ENCODE measurements at regions not wholly inside any gene's neighbourhood (a gene's known extent, or its start where the extent isn't known, plus 50 kb on each side); places are given as distances from the start of the nearest gene placed in this dataset.
"Not testable (repeated sequence)": the region's sequence is repeated elsewhere in the genome, so short reads cannot be mapped to it uniquely, and the experiment has no call there.

DNA sequence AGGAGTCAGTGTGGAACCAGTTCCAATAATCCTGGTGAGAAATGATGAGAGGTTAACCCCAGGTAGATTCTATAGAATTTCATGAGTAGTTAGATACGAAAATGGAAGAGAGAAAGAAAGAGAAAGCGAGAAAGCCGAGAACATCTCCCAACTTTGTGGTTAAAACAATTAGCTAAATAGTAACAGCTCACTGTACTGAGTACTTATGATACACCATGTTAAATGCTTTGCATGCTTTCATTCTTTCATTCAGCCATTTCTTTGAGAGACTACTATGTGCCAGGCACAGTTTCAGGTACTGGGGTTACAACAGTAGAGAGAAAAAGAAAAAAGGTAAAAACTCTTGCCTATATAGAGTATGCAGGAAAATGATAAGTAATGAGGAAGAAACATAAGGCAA lies 109.7 kb upstream of the SYT6 start:
- no peak for DNase-seq (ENCODE audit: low read depth in 2 of 2)

DNA sequence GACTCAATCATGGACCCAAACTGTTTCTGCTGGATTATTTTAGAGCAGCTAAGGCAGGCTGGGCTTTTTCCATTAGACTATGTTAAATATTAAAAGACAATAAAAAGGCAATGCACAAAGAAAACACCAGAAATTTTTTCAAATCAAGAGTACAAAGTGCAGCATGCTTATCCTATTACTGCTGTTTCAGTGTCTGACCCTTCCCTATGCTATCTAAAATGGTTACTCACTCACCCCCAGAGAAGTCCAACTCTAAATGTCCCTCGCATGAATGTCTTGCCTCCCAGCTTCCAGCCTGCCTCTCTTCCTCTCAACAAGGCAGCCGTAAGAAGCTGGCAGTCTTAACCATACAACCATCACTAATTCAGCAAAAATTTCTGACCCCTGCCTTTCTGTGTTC lies 108.7 kb upstream of the SYT6 start:
- DNase-seq (ENCODE audit: low read depth in 2 of 2), result no peak

DNA sequence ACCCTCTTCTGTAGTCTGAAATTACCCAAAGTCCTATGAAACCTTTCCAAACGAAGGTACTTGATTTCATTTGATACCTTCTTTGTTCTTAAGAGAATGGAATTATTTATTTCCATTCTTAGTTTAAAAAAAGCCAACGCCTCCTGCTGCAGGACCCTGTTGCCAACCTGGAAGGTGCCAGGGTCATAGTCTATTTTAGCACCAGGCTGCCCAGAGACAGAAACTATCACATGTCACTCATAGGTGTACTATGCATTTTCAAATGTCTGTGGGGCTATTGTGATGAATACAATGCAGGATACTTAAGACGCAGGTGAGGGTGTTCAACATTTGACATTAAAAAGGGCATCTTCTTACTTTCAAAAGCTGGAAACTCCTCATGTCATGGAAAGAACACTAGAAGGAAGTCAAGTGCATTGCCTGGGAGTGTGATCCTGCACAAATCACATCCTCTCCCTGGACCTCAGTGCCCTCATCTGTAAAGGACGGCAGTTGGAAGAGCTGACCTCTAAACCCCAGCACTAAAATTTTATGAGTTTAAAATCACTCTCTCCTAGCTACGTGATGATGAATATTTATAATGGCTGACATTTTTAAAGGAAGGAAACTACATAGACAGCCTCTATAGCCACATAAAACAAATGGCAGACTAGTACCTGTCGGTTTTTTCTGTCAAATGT lies 107.3 kb upstream of the SYT6 start:
- no peak for DNase-seq (ENCODE audit: low read depth in 2 of 2)

DNA sequence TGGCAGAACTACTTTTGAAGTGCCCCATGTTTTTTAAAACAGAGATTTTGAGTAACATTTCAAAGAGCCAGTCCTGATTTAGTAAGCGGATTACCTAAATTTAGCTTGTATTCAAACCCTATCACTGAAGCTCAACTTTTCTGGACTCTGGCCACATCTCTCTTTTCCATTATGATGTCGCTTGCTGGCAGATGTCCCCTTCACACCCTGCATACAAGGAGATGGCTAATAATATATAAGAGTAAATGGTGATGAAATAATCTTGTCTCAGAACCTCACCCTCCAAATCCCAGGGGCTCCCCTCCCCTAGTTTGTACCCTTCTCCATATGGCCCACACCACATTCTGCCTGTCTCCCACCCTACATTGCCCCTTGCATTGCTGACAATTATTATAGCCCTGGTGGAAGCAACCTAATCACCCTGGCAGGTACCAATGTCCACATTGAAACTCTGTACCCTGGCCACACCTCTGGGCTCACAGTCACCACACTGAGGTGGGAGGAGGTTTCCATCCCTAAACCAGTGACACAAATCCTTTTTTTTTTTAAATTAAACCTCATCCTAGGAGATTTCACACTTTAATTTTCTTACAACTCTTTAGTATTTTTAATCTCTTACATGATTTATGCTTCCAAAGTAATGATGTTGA lies 106.0 kb upstream of the SYT6 start:
- DNase-seq (ENCODE audit: low read depth in 2 of 2), result no peak

DNA sequence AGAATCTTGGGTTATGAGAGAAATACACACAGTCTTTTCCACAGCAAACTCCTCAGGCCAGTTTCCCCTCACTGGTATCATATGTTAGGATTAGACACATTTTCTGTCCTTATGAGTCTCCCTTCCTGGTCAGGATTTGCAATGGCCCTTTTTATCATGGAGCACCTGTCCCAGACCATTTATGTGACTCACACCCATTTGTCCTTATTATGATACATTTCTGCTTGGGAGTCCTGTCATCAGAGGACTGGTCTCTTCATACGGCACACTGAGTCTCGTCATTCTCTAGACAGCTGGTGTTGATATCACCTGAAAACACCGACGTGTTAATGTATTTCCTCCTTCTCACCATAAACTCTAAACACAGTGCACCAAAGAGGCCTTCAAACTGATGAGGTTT lies 105.0 kb upstream of the SYT6 start:
- no peak for DNase-seq (ENCODE audit: low read depth in 2 of 2)

DNA sequence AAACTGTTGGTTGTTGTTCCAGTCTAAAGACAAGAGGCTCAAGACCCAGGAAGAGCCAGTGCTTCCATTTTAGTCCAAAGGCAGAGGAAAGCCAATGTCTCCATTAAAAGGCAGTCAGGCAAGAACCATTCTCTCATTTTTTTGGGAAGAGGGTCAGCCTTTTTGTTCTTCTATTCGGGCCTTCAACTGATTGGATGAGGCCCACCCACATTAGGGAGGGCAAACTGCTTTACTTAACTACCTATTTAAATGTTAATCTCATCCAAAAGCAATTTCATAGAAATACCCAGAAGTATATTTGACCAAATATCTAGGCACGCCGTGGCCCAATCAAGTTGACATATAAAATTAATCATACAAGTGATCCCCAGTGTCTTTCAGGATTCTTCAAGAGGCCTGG lies 104.4 kb upstream of the SYT6 start:
- no peak for DNase-seq (ENCODE audit: low read depth in 2 of 2)

DNA sequence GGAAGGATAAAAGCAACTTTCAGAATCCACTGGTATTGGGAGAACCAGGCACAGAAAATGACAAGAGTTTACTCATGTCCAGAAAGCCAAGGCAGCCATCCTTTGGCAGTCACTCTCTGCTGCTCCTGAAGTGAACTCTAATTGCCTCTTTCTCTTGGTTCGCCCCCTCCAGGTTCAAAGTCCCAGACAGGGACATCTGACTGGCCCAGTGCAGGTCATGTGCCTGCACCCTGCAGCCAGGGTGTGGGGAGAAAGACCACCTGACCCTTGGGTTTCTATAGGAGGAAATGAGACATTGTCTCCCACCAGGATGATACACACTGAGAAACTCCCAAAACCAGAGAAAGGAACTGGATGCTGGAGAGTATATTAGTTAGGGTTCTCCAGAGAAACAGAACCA lies 103.9 kb upstream of the SYT6 start:
- DNase-seq (ENCODE audit: low read depth in 2 of 2), result no peak

DNA sequence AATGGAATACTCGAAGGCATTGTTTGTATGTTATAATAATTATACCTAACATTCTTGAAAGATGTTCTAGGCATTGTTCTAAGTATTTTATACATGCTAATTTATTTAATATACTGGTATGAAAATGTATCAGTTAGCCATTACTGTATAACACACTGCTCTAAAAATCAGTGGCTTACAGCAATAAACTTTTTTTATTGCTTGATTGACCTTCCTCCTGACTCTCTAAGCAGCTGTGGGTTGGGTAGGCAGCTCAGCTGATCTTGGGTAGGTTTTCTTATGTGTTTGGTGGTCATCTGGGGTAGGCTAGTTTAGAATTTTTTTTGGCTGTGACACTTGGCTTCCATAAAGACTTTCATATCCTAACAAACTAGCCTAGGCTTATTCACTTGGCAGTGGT lies 100.2 kb upstream of the SYT6 start:
- no peak for DNase-seq (ENCODE audit: low read depth in 2 of 2)

DNA sequence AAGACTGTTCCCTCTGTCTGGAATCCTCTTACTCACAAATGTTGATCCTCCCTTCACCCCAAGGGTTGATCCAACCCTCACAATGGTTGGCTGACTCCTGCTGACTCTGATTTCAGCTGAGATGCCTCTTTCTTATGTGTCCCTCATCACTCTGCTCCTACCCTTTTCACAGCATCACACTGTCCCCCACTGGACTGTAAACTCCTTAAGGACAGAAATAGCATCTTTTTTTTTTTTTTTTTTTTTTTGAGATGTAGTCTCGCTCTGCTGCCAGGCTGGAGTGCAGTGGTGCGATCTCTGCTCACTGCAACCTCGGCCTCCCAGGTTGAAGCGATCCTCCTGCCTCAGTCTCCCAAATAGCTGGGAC lies 97.9 kb upstream of the SYT6 start:
- DNase-seq (ENCODE audit: low read depth in 2 of 2), result no peak

DNA sequence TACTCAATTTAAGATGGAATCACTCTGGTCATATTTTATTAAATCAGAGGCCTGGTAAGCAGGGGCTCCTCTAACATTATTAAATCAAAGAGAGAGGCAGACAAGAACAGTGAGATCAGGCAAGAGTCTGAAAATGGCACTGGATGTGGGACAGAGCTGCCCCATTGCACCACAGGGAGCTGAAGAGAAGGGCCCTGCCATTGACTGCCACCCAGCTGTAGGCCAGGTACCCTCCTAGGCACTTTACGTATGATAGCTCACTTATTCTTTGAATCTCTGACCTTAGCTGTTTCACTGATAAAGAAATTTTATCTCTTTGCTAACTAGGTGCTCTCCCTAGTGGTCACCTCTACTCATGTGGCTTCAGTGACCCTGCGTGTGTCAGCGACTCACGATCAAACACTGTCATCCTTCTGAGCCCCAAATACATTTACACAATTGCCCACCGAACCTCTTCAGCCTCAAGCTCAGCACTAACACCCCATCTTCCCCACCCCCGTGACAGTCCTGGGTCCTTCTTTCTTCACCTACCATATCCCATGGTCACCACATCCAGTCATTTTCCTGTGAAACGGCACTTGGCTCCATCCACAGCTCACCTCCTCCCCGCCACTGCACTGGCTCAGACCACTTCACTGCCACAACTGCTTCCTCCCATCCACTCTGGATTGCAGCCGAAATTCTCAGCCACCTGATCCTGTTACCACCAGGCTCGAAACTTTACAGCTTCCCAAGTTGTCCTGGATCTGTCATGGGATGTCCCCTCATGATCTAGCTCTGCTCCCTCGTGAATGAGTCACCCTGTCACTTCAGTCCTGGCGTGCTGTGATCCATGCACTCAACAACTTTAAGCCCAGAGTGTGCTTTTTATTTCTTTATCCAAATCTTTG lies 97.3 kb upstream of the SYT6 start:
- DNase-seq (ENCODE audit: low read depth in 2 of 2), result no peak

DNA sequence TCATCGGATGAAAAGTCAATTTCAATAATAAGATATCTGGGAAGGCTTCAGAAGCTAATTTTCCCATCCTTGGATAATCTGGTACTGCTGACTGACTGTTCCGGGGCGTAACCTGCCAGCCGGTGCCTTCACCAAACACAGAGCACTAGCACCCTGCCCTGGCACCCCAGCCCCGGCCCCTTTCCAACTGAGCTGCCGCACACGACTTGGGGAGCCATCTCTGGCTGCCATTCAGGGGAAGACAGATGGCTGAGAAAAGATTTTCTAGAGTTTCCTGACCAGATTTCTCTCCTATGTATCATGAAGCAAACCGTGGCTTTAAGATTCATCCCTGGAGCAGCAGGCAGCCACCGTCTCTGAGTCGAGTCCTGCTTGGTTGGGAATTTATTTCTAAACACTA lies 96.0 kb upstream of the SYT6 start:
- no peak for DNase-seq (ENCODE audit: low read depth in 2 of 2)

DNA sequence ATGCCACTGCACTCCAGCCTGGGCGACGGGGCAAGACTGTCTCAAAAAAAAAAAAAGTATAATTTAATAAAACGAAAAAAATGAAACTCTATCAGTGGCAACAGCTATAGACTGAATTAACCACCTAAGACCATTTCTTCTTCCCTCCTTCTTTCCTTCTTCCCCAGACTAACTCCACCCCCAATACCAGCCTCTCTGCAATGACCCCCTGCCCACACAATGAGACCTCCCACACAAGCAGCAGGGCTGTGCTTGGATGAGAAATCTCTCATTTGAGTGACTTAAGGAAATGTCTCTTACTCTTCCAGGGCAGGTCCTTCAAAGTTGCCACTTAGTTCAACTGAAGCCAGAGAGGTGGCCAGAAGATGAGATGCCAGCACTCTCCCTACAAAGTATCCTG lies 94.5 kb upstream of the SYT6 start:
- DNase-seq (ENCODE audit: low read depth in 2 of 2), result no peak

DNA sequence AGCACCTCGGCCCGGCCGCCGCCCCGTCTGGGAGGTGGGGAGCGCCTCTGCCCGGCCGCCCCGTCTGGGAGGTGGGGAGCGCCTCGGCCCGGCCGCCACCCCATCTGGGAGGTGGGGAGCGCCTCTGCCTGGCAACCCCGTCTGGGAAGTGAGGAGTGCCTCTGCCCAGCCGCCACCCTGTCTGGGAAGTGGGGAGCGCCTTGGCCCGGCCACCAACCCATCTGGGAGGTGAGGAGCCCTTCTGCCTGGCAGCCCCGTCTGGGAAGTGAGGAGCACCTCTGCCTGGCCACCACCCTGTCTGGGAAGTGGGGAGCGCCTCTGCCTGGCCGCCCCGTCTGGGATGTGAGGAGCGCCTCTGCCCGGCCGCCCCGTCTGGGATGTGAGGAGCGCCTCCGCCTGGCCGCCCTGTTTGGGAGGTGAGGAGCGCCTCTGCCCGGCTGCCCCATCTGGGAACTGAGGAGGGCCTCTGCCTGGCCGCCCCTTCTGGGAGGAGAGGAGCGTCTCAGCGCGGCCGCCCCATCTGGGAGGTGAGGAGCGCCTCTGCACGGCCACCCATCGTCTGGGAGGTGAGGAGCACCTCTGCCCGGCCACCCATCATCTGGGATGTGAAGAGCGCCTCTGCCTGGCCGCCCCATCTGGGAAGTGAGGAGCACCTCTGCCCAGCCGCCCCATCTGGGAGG lies 89.0 kb upstream of the SYT6 start:
- DNase-seq (ENCODE audit: low read depth in 2 of 2), result not testable (repeated sequence)

DNA sequence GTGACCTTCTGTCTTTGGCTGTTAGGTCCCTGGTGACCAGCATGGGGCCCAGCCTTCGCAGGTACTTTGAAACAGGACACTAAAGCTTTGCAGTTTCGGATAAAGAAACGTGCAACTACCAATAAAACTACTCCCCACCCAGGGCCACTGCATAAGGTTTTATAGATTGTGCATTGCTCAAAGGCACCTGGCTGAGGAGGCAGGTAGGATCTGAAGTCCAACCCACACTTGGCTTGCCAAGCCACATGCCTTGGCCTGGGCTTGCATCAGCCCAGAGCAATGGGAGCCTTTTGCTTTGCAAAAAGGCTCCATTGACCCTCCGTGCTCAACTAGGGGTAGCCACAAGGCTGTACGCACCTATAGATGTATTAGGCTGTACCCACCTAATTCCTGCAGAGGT lies 84.4 kb upstream of the SYT6 start:
- DNase-seq (ENCODE audit: low read depth in 2 of 2), result no peak

DNA sequence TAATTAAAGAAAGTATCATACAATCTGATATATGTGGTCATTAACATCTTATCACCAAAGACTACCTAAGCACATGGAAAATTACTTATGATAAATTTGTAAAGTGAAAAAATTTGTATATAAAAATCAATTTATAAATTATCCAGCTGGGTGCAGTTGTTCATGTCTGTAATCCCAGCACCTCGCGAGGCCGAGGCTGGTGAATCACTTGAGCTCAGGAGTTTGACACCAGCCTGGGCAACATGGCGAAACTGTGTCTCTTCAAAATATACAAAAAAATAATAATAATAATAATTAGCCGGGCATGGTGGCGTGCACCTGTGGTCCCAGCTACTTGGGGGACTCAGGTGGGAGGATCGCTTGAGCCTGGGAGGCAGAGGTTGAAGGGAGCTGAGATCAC lies 82.8 kb upstream of the SYT6 start:
- DNase-seq (ENCODE audit: low read depth in 2 of 2), result no peak

DNA sequence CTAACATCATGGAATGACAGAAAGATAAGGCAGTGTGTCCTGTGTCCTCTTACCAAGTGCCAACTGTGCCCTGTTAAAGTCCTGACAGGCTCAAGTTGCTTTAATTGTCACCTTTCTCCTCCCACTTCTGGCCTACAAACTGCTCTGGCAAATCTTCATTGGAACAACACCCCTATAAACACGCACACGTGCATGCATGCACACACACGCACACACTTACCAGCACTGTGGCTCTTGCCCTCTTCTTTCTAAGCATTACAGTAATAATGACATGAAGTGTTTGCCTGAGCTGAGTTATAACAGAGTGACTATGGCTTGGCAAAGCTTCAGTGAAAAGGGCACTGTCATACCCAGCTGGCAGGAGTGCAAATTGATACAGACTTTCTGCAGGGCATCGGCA lies 82.3 kb upstream of the SYT6 start:
- no peak for DNase-seq (ENCODE audit: low read depth in 2 of 2)

DNA sequence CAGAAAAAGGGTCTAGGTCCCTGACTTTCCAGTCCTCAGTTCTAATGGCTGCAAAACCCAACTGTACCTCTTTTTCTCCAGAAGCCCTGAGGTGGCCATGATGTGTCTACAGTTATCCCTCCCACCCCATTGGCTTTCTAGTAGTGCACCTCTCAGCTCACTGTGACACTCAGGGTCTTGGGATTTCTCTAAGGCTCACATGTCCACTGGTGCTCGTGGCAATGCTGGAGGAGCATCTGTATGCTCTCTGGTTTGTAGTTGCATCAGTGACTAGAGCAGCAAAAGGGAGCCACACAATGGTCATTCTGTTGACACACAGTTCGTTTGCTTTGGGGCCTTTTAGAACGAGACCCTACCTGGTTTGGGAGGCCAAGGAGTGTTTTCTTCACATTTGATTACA lies 81.6 kb upstream of the SYT6 start:
- DNase-seq (ENCODE audit: low read depth in 2 of 2), result no peak

DNA sequence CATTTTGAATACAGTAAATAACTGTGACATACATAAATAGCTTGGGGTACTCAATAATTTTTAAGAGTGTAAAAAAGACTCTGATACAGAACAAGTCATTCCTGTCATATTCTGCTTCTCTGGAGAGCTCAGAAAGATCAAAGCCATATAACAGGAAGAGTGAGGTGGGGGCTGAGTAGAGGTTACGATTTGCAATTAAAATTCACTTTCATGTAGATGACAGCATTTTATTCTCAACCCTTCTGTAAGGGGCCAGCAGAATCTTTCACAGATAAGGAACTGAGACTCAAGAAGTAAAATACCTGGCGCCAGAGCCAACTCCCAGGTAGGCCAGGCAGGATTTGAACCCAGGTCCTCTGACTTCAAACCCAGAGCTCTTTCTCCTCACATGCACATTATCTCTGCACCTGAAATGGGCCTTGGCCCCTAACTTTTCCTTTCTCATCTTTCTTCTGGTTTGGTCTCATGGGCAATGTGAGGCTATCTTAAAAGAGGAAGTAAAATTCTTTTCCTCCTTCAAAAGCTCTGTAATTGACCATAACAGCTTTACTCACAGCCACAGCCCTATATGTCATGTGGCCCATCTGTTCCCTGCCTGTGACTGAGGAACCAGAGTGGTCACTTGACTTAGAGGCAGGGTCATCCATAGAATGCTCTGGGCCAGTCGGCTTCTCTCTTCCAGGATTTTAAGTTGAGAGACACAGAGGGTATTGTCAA lies 80.9 kb upstream of the SYT6 start:
- no peak for DNase-seq (ENCODE audit: low read depth in 2 of 2)

DNA sequence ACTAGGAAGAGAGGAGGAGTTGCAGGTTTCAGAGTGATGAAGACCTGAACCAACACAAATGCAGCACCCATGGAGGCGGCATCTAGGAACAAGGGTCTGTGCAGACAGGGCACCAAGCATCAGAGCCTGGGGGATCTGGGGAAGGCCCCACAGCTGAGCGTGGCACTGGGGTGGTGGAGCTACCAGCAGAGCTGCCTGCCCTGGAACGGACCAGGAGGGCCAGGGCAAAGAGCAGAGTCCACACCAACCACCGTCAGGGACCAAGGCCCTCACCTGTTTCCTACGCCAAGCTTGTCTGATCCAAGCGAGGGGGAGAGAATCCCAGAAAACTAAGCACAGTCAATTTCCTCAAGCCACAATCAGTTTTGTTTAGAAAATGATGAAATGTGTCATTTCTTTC lies 79.0 kb upstream of the SYT6 start:
- no peak for DNase-seq (ENCODE audit: low read depth in 2 of 2)

DNA sequence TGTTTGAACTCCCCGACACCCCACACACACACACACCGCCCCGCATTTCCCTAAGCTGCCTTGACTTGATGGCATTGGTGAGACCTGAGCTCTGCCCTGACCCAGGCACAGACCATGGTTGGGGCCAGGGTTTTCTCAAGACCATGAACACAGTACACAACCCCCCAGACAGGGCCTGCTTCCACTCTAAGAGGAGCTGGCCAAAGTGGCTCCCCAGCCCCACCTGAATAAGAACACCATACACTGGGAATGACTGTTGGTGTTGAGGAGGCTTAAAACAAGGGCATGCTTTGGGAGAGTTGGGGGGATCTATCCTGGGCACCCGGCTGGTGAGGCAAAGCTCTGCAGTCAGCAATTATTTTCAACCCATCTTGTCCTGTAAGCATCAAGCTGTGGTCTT lies 77.6 kb upstream of the SYT6 start:
- no peak for DNase-seq (ENCODE audit: low read depth in 2 of 2)

DNA sequence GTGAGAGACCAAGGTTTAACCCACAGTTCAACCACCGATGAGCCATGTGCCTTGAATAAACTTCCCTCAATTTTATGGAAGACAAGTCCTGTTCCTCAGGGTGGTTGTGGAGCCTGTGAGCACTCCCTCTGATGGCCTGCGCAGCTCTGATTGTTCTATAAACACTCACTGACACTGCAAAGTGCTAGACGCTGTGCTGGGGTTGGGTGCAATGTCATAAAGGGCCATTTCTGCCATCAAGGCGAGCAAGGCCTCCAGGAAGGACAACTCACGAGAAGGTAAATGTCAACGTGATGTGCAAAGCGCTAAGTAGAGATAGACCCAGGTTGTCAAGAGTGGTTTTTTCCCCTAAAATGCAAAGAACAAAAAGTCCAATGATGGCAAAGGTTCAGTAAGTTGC lies 75.7 kb upstream of the SYT6 start:
- DNase-seq (ENCODE audit: low read depth in 2 of 2), result no peak

DNA sequence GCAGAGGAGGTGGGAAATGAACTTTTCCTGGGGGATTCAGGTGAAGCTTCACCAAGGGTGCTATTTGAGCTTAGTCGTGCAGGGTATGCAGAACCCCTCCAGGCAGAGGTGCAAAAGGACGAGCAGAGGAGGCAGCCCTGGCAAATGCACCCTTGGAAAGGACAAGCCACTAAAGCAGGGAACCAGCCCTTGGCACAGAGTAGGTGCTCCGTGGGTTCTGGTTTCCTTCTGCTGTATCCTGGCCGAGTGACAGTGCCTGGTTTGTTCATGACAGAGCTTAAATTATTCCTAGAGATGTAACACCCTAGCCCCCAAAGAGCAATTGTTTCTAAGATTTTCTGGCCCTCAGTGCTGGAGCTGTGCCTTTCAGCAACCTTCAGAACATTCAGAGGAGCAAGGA lies 73.4 kb upstream of the SYT6 start:
- no peak for DNase-seq (ENCODE audit: low read depth in 2 of 2)

Measured in fibroblast of skin of left quadriceps (primary cell).